Liver (tissue), 8 donors: ENCODE measurements at regions not wholly inside any gene's neighbourhood (a gene's known extent, or its start where the extent isn't known, plus 50 kb on each side); places are given as distances from the start of the nearest gene placed in this dataset.

Experiments
- DNase-seq: peaks from one replicate; pipeline ENCODE4 v3.0.0-alpha.2; 2017; ENCODE audit warnings: low spot score
- H3K27ac ChIP-seq, 2 donors: one replicate each; pipeline ENCODE4 v1.7.0; 2013; ENCODE audit warnings: inconsistent platforms in 2 of 2, low read length in 2 of 2, control low read depth in 1 of 2, low read depth in 1 of 2, mild to moderate bottlenecking in 1 of 2
- H3K27me3 ChIP-seq, 4 donors: one replicate each; pipeline versions ENCODE4 v1.6.1 to v1.7.0; 2013; ENCODE audit warnings: low read length in 3 of 4, inconsistent platforms in 1 of 4, mild to moderate bottlenecking in 1 of 4, moderate library complexity in 1 of 4; ENCODE audit not compliant: control insufficient read depth in 4 of 4, insufficient read depth in 4 of 4
- H3K36me3 ChIP-seq, 4 donors: one replicate each; pipeline versions ENCODE4 v1.6.1 to v1.7.0; 2013; ENCODE audit warnings: low read length in 3 of 4, mild to moderate bottlenecking in 3 of 4, low read depth in 1 of 4, moderate library complexity in 1 of 4; ENCODE audit not compliant: control insufficient read depth in 4 of 4, insufficient read depth in 3 of 4
- H3K4me1 ChIP-seq, 4 donors: one replicate each; pipeline versions ENCODE4 v1.6.1 to v1.7.0; 2013; ENCODE audit warnings: low read length in 3 of 4, mild to moderate bottlenecking in 3 of 4, moderate library complexity in 1 of 4; ENCODE audit not compliant: control insufficient read depth in 4 of 4, insufficient read depth in 4 of 4
- H3K4me3 ChIP-seq, 3 donors: one replicate each; pipeline versions ENCODE4 v1.6.1 to v1.7.0; 2013; ENCODE audit warnings: low read length in 3 of 3, control low read depth in 1 of 3, low read depth in 1 of 3, mild to moderate bottlenecking in 1 of 3
- H3K9ac ChIP-seq, 2 donors: one replicate each; pipeline ENCODE4 v1.7.0; 2013; ENCODE audit warnings: low read length in 2 of 2, mild to moderate bottlenecking in 2 of 2, moderate library complexity in 2 of 2, control low read depth in 1 of 2, low read depth in 1 of 2
- H3K9me3 ChIP-seq, 4 donors: one replicate each; pipeline versions ENCODE4 v1.6.1 to v1.7.0; 2013; ENCODE audit warnings: low read length in 3 of 4; ENCODE audit not compliant: control insufficient read depth in 4 of 4
- ATF3 ChIP-seq: IDR thresholded peaks from 2 replicates; pipeline ENCODE4 v1.6.1; 2016; ENCODE audit warnings: antibody characterized with exemption
- FOXA1 ChIP-seq: IDR thresholded peaks from 2 replicates; pipeline ENCODE4 v1.6.1; 2016; ENCODE audit warnings: antibody characterized with exemption
- FOXA2 ChIP-seq: IDR thresholded peaks from 2 replicates; pipeline ENCODE4 v1.6.1; 2016; ENCODE audit warnings: antibody characterized with exemption
- GABPA ChIP-seq, 2 donors: IDR thresholded peaks in 1 of 2; conservative IDR thresholded peaks in 1 of 2; 2 replicates each; pipeline ENCODE4 v1.6.1; 2016; ENCODE audit warnings: antibody characterized with exemption in 2 of 2, mild to moderate bottlenecking in 1 of 2, moderate library complexity in 1 of 2
- HNF4A ChIP-seq, 2 donors: conservative IDR thresholded peaks; 2 replicates each; pipeline ENCODE4 v1.6.1; 2016; ENCODE audit warnings: antibody characterized with exemption in 2 of 2, mild to moderate bottlenecking in 2 of 2
- HNF4G ChIP-seq: IDR thresholded peaks from 2 replicates; pipeline ENCODE4 v1.6.1; 2016; ENCODE audit warnings: antibody characterized with exemption
- JUND ChIP-seq, 2 donors: IDR thresholded peaks; 2 replicates each; pipeline ENCODE4 v1.6.1; 2016; ENCODE audit warnings: antibody characterized with exemption in 2 of 2
- NR2F2 ChIP-seq: IDR thresholded peaks from 2 replicates; pipeline ENCODE4 v1.6.1; 2016; ENCODE audit warnings: antibody characterized with exemption
- RAD21 ChIP-seq, 2 donors: IDR thresholded peaks; 2 replicates each; pipeline ENCODE4 v1.6.1; 2016; ENCODE audit warnings: antibody characterized with exemption in 2 of 2, mild to moderate bottlenecking in 2 of 2
- RXRA ChIP-seq, 2 donors: IDR thresholded peaks; 2 replicates each; pipeline ENCODE4 v1.6.1; 2017 to 2018; ENCODE audit warnings: antibody characterized with exemption in 2 of 2, mild to moderate bottlenecking in 1 of 2
- SP1 ChIP-seq: IDR thresholded peaks from 2 replicates; pipeline ENCODE4 v1.6.1; 2018; ENCODE audit warnings: antibody characterized with exemption, mild to moderate bottlenecking
- TAF1 ChIP-seq: conservative IDR thresholded peaks from 2 replicates; pipeline ENCODE4 v1.6.1; 2016; ENCODE audit warnings: antibody characterized with exemption, mild to moderate bottlenecking
- YY1 ChIP-seq: IDR thresholded peaks from 2 replicates; pipeline ENCODE4 v1.6.1; 2016; ENCODE audit warnings: antibody characterized with exemption, mild to moderate bottlenecking
- ZBTB33 ChIP-seq: IDR thresholded peaks from 2 replicates; pipeline ENCODE4 v1.6.1; 2016; ENCODE audit warnings: antibody characterized with exemption
- WGBS: extraction: QIAGEN DNeasy Blood & Tissue Kit; methylation state at CpG from one replicate; pipeline ENCODE4 v1.1.7; 2013; 5-methylcytosine and 5-hydroxymethylcytosine counted together
- TF ChIP-seq, protein P1 (sequence below): IDR thresholded peaks from 2 replicates; pipeline ENCODE4 v1.6.1; 2016; ENCODE audit warnings: antibody characterized with exemption, mild to moderate bottlenecking
- TF ChIP-seq, protein P2 (sequence below): IDR thresholded peaks from 2 replicates; pipeline ENCODE4 v1.6.1; 2016; ENCODE audit warnings: antibody characterized with exemption
- TF ChIP-seq, protein P3 (sequence below): fragments of 150-350 bp; IDR thresholded peaks from 2 replicates; pipeline ENCODE4 v1.5.1; 2017; ENCODE audit warnings: improper control_type of control experiment, low read depth, low read length; ENCODE audit not compliant: missing input control
- donor health status: healthy.
- donor health status: healthy.
- donor health status: healthy.
- donor health status: healthy.
- donor health status: healthy.

DNA sequence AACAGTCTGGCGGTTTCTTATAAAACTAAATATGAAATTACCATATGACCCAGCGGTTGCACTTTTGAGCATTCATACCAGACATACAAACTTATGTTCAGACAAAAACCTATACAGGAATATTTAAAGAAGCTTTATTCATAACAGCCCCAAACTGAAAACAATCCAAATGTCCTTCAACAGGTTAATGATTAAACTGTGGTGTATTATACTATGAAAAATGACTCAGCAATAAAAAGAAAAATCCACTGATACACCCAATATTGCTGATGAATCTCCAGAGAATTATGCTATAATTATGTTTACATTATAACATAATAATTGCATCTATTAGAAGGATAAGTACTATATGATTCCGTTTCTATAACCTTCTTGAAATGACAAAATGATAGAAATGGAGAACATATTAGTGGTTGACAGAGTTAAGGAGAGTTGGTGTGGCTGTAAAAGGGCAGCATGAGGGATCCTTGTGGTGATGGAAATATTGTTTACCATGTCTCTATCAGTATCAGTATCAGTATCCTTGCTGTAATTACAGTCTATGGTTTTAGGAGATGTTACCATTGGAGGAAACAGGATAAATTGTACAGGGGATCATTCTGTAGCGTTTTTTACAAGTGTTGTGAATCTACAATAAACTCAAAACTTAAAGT, 127.1 kb downstream of the DSC3 start:
- Histone ChIP-seq H3K9ac (no peak overlapping the region), H3K4me3 (no peak overlapping the region), H3K27me3 (no peaks in the 10 kb centered on the region), H3K9me3 (no peaks in the 10 kb centered on the region), H3K36me3 (no peaks in the 10 kb centered on the region), H3K4me1 (peaks cover 0 to 4% (median 0%) of the 10 kb centered on the region in 4 donors), H3K27ac (no peak overlapping the region)
- TF ChIP-seq ATF3 (no peak), ZBTB33 (no peak)
- WGBS: 83% methylated on average over 4 of the region's 4 CpGs
- no peak for DNase-seq

DNA sequence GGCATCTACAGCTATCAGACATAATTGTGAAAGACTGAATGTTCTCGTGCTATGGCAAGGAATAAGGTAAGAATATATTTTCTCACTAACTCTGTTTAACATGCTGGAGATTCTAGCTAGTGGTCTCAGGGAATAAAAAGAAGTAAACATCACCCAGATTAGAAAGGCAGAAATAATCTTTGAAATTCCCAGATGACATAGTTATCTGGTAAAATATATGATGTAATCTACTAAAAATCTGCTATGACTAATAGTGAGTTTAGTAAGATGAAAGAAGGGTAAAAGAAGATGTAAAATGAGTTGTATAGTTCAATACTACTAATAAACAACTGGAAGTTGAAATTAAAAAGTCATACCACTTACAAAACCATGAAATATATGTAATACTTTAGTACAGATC, 134.2 kb downstream of the DSC3 start:
- Histone ChIP-seq H3K9ac (no peak overlapping the region), H3K27me3 (no peaks in the 10 kb centered on the region), H3K36me3 (no peaks in the 10 kb centered on the region), H3K27ac (no peak overlapping the region), H3K4me3 (no peak overlapping the region), H3K4me1 (no peaks in the 10 kb centered on the region), H3K9me3 (no peaks in the 10 kb centered on the region)
- TF ChIP-seq FOXA1 (no peak), ZBTB33 (no peak), FOXA2 (no peak), HNF4G (no peak), ATF3 (no peak), SP1 (no peak), RXRA (IDR thresholded peaks at IDR 0.05) (no peak), TAF1 (no peak), NR2F2 (no peak), HNF4A (conservative IDR thresholded peaks at IDR 0.05) (no peak), YY1 (no peak), GABPA (IDR thresholded peaks at IDR 0.05 in 1 of 2, conservative IDR thresholded peaks at IDR 0.05 in 1 of 2) (no peak), JUND (IDR thresholded peaks at IDR 0.05) (no peak), RAD21 (IDR thresholded peaks at IDR 0.05) (no peak)
- TF ChIP-seq, protein P1, sequence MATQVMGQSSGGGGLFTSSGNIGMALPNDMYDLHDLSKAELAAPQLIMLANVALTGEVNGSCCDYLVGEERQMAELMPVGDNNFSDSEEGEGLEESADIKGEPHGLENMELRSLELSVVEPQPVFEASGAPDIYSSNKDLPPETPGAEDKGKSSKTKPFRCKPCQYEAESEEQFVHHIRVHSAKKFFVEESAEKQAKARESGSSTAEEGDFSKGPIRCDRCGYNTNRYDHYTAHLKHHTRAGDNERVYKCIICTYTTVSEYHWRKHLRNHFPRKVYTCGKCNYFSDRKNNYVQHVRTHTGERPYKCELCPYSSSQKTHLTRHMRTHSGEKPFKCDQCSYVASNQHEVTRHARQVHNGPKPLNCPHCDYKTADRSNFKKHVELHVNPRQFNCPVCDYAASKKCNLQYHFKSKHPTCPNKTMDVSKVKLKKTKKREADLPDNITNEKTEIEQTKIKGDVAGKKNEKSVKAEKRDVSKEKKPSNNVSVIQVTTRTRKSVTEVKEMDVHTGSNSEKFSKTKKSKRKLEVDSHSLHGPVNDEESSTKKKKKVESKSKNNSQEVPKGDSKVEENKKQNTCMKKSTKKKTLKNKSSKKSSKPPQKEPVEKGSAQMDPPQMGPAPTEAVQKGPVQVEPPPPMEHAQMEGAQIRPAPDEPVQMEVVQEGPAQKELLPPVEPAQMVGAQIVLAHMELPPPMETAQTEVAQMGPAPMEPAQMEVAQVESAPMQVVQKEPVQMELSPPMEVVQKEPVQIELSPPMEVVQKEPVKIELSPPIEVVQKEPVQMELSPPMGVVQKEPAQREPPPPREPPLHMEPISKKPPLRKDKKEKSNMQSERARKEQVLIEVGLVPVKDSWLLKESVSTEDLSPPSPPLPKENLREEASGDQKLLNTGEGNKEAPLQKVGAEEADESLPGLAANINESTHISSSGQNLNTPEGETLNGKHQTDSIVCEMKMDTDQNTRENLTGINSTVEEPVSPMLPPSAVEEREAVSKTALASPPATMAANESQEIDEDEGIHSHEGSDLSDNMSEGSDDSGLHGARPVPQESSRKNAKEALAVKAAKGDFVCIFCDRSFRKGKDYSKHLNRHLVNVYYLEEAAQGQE: no peak
- TF ChIP-seq, protein P2, sequence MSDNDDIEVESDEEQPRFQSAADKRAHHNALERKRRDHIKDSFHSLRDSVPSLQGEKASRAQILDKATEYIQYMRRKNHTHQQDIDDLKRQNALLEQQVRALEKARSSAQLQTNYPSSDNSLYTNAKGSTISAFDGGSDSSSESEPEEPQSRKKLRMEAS: no peak
- TF ChIP-seq, protein P3, sequence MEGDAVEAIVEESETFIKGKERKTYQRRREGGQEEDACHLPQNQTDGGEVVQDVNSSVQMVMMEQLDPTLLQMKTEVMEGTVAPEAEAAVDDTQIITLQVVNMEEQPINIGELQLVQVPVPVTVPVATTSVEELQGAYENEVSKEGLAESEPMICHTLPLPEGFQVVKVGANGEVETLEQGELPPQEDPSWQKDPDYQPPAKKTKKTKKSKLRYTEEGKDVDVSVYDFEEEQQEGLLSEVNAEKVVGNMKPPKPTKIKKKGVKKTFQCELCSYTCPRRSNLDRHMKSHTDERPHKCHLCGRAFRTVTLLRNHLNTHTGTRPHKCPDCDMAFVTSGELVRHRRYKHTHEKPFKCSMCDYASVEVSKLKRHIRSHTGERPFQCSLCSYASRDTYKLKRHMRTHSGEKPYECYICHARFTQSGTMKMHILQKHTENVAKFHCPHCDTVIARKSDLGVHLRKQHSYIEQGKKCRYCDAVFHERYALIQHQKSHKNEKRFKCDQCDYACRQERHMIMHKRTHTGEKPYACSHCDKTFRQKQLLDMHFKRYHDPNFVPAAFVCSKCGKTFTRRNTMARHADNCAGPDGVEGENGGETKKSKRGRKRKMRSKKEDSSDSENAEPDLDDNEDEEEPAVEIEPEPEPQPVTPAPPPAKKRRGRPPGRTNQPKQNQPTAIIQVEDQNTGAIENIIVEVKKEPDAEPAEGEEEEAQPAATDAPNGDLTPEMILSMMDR: no peak
- 81% methylated on average over 1 of the region's 1 CpG for WGBS
- no peak for DNase-seq
